C4-2B (cell line): ENCODE measurements at regions not wholly inside any gene's neighbourhood (a gene's known extent, or its start where the extent isn't known, plus 50 kb on each side); places are given as distances from the start of the nearest gene placed in this dataset.

Experiments
- H3K27ac ChIP-seq: fragments of 450-650 bp; 2 replicates; pipeline ENCODE4 v1.5.1; 2017
- CTCF ChIP-seq: fragments of 450-650 bp; conservative IDR thresholded peaks from 2 replicates; pipeline ENCODE4 v1.5.1; 2017; ENCODE audit warnings: mild to moderate bottlenecking
- ZFX ChIP-seq: fragments of 450-650 bp; IDR thresholded peaks from 2 replicates; pipeline ENCODE4 v1.6.1; 2017

- no peak for TF ChIP-seq ZFX
- TF ChIP-seq CTCF: no peak
- H3K27ac ChIP-seq: no peak overlapping the region
Measured at GRCh38 chr18:72325307-72325706, 218.8 kb downstream of the CBLN2 start.

GRCh38 chr18:72324677-72325076 is 219.5 kb downstream of the CBLN2 start:
- no peak overlapping the region for H3K27ac ChIP-seq
- TF ChIP-seq CTCF (no peak), ZFX (no peak)

- H3K27ac ChIP-seq: no peak overlapping the region
- TF ChIP-seq ZFX (no peak), CTCF (no peak)
Measured at GRCh38 chr18:72316497-72316896, 227.6 kb downstream of the CBLN2 start.

GRCh38 chr18:72283148-72283925 is 260.8 kb downstream of the CBLN2 start:
- H3K27ac ChIP-seq: no peak overlapping the region
- TF ChIP-seq ZFX (no peak), CTCF (no peak)

GRCh38 chr18:72273025-72273424 is 271.1 kb downstream of the CBLN2 start:
- no peak overlapping the region for H3K27ac ChIP-seq
- no peak for TF ChIP-seq ZFX

- no peak for TF ChIP-seq ZFX
- no peak for TF ChIP-seq CTCF
- H3K27ac ChIP-seq: no peak overlapping the region
Measured at GRCh38 chr18:72261590-72261989, 282.6 kb downstream of the CBLN2 start.

- TF ChIP-seq ZFX (no peak), CTCF (no peak)
- no peak overlapping the region for H3K27ac ChIP-seq
Measured at GRCh38 chr18:72246076-72246475, 298.1 kb downstream of the CBLN2 start.

- H3K27ac ChIP-seq: no peak overlapping the region
- no peak for TF ChIP-seq CTCF
- no peak for TF ChIP-seq ZFX
Measured at GRCh38 chr18:72235422-72235821, 308.7 kb downstream of the CBLN2 start.
